GM23338 (cell line): ENCODE measurements at regions not wholly inside any gene's neighbourhood (a gene's known extent, or its start where the extent isn't known, plus 50 kb on each side); places are given as distances from the start of the nearest gene placed in this dataset.

Experiments used
- ATAC-seq: fragments of 200-7000 bp; cut with Tn5 transposase; 3 replicates; pipeline ENCODE4 v1.9.1; 2020
- DNase-seq: peaks from one replicate; pipeline ENCODE4 v3.0.0-alpha.2; 2015; ENCODE audit warnings: low spot score
- H2AFZ ChIP-seq: fragments of 200-600 bp; sonication (generic); 2 replicates; pipeline ENCODE4 v1.8.0; 2016; ENCODE audit warnings: antibody characterized with exemption, mild to moderate bottlenecking, moderate library complexity
- H3F3A ChIP-seq: fragments of 200-600 bp; sonication (generic); replicated peaks from 2 replicates; pipeline ENCODE4 v1.8.0; 2017; ENCODE audit warnings: antibody characterized with exemption, mixed run types, low read depth
- H3K27ac ChIP-seq: fragments of 200-600 bp; sonication (generic); 2 replicates; pipeline ENCODE4 v1.6.1; 2016; ENCODE audit warnings: low read depth
- H3K27me3 ChIP-seq: fragments of 200-600 bp; sonication (generic); 2 replicates; pipeline ENCODE4 v1.8.0; 2016; ENCODE audit warnings: mild to moderate bottlenecking, mixed run types, moderate library complexity; ENCODE audit not compliant: insufficient read depth
- H3K36me3 ChIP-seq: fragments of 200-600 bp; sonication (generic); 2 replicates; pipeline ENCODE4 v1.8.0; 2016; ENCODE audit warnings: mild to moderate bottlenecking; ENCODE audit not compliant: insufficient read depth
- H3K4me1 ChIP-seq: fragments of 200-600 bp; sonication (generic); 2 replicates; pipeline ENCODE4 v1.8.0; 2016; ENCODE audit warnings: mild to moderate bottlenecking, moderate library complexity; ENCODE audit not compliant: insufficient read depth
- H3K4me2 ChIP-seq: fragments of 200-600 bp; sonication (generic); 2 replicates; pipeline ENCODE4 v1.7.1; 2017; ENCODE audit warnings: mixed run types
- H3K4me3 ChIP-seq: fragments of 200-600 bp; sonication (generic); 2 replicates; pipeline ENCODE4 v1.6.1; 2016; ENCODE audit warnings: mixed run types
- H3K79me2 ChIP-seq: fragments of 200-600 bp; sonication (generic); replicated peaks from 2 replicates; pipeline ENCODE4 v1.8.0; 2017; ENCODE audit warnings: mild to moderate bottlenecking; ENCODE audit not compliant: insufficient read depth
- H3K9me2 ChIP-seq: fragments of 200-600 bp; sonication (generic); 2 replicates; pipeline ENCODE4 v1.8.0; 2017; ENCODE audit not compliant: insufficient read depth
- H4K20me1 ChIP-seq: fragments of 200-600 bp; sonication (generic); replicated peaks from 2 replicates; pipeline ENCODE4 v1.8.0; 2017; ENCODE audit warnings: mild to moderate bottlenecking; ENCODE audit not compliant: insufficient read depth
- H3K27ac Mint-ChIP-seq: 2 replicates; pipeline ENCODE4 v1.8.0; 2020; ENCODE audit warnings: inconsistent platforms, mild to moderate bottlenecking, moderate library complexity, mixed read lengths
- H3K27me3 Mint-ChIP-seq: 3 replicates; pipeline ENCODE4 v1.8.0; 2022; ENCODE audit warnings: low read depth, mild to moderate bottlenecking, moderate library complexity, mixed read lengths, inconsistent platforms; ENCODE audit not compliant: insufficient read depth, poor library complexity
- H3K36me3 Mint-ChIP-seq: 3 replicates; pipeline ENCODE4 v1.8.0; 2021; ENCODE audit warnings: low read depth, mild to moderate bottlenecking, inconsistent platforms, moderate library complexity, mixed read lengths
- H3K4me1 Mint-ChIP-seq: 3 replicates; pipeline ENCODE4 v1.8.0; 2020; ENCODE audit warnings: mild to moderate bottlenecking, inconsistent platforms, mixed read lengths
- H3K4me3 Mint-ChIP-seq: 3 replicates; pipeline ENCODE4 v1.8.0; 2021; ENCODE audit warnings: moderate library complexity, mild to moderate bottlenecking, inconsistent platforms, mixed read lengths
- H3K9me3 Mint-ChIP-seq: 3 replicates; pipeline ENCODE4 v1.8.0; 2020; ENCODE audit warnings: moderate library complexity, mild to moderate bottlenecking, inconsistent platforms, mixed read lengths
- CTCF ChIP-seq, 2 experiments: fragments of 200-600 bp in 1 of 2; sonication (generic) in 1 of 2; conservative IDR thresholded peaks; 2 replicates each; pipeline versions ENCODE4 v1.5.1 to v1.6.1; 2016 to 2017; ENCODE audit warnings: antibody characterized with exemption in 2 of 2, low read depth in 2 of 2, mild to moderate bottlenecking in 2 of 2, moderate library complexity in 1 of 2
- EZH2 ChIP-seq: fragments of 200-600 bp; sonication (generic); IDR thresholded peaks from one replicate; pipeline ENCODE4 v1.8.0; 2017; ENCODE audit warnings: antibody characterized with exemption, mild to moderate bottlenecking, low read depth; ENCODE audit not compliant: unreplicated experiment
- EZH2phosphoT487 ChIP-seq: fragments of 200-600 bp; sonication (generic); IDR thresholded peaks from one replicate; pipeline ENCODE4 v1.8.1; 2018; ENCODE audit warnings: antibody characterized with exemption; ENCODE audit not compliant: unreplicated experiment
- JUNB ChIP-seq: IDR thresholded peaks from one replicate; pipeline ENCODE4 v1.6.1; 2016; ENCODE audit warnings: antibody characterized with exemption; ENCODE audit not compliant: unreplicated experiment
- STAT1 ChIP-seq: IDR thresholded peaks from one replicate; pipeline ENCODE4 v1.6.1; 2016; ENCODE audit warnings: antibody characterized with exemption; ENCODE audit not compliant: unreplicated experiment
- ZNF114 ChIP-seq: fragments of 250-450 bp; sonication (Bioruptor Pico); IDR thresholded peaks from 2 replicates; pipeline ENCODE4 v1.5.0; 2020; ENCODE audit warnings: mild to moderate bottlenecking, moderate library complexity
- ZNF331 ChIP-seq: fragments of 250-450 bp; sonication (Bioruptor Pico); IDR thresholded peaks from 2 replicates; pipeline ENCODE4 v1.5.0; 2020; ENCODE audit warnings: low read depth, mild to moderate bottlenecking, moderate library complexity
- TF ChIP-seq, protein P1 (sequence below): fragments of 250-450 bp; sonication (Bioruptor Pico); IDR thresholded peaks from 2 replicates; pipeline ENCODE4 v1.5.0; 2020; ENCODE audit warnings: mild to moderate bottlenecking, moderate library complexity

DNA sequence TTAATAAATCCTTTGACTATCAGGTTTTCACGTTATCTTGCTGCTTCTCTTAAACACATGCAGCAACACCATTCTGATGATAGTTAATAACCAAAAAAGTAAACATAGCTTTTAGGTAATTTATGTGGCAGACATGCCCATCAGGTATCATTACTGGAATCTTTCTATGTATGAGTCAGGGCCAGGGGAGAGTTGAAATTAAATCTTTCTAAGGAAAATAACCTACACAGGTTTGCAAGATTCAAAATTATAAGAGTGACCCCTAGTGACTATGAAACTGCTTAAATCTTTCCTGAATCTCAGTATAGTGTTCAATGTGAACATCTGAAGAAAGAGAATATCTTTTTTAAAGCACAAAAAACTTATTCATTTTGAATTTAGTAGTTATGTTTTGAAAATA, 666.6 kb downstream of the CDH11 start (continued):
- TF ChIP-seq ZNF331 (CRISPR knock-in tag) (no peak), EZH2phosphoT487 (no peak), ZNF114 (CRISPR knock-in tag) (no peak)

GRCh38 chr16:64453646-64454045, 668.2 kb downstream of the CDH11 start:
- H4K20me1 ChIP-seq = no peaks in the 10 kb centered on the region
- H3K79me2 ChIP-seq = no peaks in the 10 kb centered on the region
- no peaks in the 10 kb centered on the region for H3F3A ChIP-seq
- no peak overlapping the region for H3K27ac Mint-ChIP-seq
- no peak for DNase-seq
- no peak overlapping the region for H3K4me2 ChIP-seq
- no peak overlapping the region for H2AFZ ChIP-seq
- TF ChIP-seq CTCF (conservative IDR thresholded peaks at IDR 0.05; ENCODE audit: low read depth in 2 of 2) (no peak), ZNF331 (CRISPR knock-in tag) (no peak), STAT1 (no peak), JUNB (no peak), EZH2 (no peak), EZH2phosphoT487 (no peak)
- TF ChIP-seq, protein P1, sequence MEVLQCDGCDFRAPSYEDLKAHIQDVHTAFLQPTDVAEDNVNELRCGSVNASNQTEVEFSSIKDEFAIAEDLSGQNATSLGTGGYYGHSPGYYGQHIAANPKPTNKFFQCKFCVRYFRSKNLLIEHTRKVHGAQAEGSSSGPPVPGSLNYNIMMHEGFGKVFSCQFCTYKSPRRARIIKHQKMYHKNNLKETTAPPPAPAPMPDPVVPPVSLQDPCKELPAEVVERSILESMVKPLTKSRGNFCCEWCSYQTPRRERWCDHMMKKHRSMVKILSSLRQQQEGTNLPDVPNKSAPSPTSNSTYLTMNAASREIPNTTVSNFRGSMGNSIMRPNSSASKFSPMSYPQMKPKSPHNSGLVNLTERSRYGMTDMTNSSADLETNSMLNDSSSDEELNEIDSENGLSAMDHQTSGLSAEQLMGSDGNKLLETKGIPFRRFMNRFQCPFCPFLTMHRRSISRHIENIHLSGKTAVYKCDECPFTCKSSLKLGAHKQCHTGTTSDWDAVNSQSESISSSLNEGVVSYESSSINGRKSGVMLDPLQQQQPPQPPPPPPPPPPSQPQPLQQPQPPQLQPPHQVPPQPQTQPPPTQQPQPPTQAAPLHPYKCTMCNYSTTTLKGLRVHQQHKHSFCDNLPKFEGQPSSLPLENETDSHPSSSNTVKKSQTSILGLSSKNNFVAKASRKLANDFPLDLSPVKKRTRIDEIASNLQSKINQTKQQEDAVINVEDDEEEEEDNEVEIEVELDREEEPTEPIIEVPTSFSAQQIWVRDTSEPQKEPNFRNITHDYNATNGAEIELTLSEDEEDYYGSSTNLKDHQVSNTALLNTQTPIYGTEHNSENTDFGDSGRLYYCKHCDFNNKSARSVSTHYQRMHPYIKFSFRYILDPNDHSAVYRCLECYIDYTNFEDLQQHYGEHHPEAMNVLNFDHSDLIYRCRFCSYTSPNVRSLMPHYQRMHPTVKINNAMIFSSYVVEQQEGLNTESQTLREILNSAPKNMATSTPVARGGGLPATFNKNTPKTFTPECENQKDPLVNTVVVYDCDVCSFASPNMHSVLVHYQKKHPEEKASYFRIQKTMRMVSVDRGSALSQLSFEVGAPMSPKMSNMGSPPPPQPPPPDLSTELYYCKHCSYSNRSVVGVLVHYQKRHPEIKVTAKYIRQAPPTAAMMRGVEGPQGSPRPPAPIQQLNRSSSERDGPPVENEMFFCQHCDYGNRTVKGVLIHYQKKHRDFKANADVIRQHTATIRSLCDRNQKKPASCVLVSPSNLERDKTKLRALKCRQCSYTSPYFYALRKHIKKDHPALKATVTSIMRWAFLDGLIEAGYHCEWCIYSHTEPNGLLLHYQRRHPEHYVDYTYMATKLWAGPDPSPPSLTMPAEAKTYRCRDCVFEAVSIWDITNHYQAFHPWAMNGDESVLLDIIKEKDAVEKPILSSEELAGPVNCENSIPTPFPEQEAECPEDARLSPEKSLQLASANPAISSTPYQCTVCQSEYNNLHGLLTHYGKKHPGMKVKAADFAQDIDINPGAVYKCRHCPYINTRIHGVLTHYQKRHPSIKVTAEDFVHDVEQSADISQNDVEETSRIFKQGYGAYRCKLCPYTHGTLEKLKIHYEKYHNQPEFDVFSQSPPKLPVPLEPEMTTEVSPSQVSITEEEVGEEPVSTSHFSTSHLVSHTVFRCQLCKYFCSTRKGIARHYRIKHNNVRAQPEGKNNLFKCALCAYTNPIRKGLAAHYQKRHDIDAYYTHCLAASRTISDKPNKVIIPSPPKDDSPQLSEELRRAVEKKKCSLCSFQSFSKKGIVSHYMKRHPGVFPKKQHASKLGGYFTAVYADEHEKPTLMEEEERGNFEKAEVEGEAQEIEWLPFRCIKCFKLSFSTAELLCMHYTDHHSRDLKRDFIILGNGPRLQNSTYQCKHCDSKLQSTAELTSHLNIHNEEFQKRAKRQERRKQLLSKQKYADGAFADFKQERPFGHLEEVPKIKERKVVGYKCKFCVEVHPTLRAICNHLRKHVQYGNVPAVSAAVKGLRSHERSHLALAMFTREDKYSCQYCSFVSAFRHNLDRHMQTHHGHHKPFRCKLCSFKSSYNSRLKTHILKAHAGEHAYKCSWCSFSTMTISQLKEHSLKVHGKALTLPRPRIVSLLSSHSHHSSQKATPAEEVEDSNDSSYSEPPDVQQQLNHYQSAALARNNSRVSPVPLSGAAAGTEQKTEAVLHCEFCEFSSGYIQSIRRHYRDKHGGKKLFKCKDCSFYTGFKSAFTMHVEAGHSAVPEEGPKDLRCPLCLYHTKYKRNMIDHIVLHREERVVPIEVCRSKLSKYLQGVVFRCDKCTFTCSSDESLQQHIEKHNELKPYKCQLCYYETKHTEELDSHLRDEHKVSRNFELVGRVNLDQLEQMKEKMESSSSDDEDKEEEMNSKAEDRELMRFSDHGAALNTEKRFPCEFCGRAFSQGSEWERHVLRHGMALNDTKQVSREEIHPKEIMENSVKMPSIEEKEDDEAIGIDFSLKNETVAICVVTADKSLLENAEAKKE = no peak
- no peaks in the 10 kb centered on the region for H3K9me3 Mint-ChIP-seq
- no peak overlapping the region for H3K27ac ChIP-seq
- H3K27me3 Mint-ChIP-seq = no peaks in the 10 kb centered on the region
- no peaks in the 10 kb centered on the region for H3K27me3 ChIP-seq
- no peak overlapping the region for H3K4me3 ChIP-seq
- H3K9me2 ChIP-seq = no peaks in the 10 kb centered on the region
- no peak for ATAC-seq
- no peaks in the 10 kb centered on the region for H3K36me3 ChIP-seq
- H3K4me3 Mint-ChIP-seq = no peak overlapping the region
- no peaks in the 10 kb centered on the region for H3K36me3 Mint-ChIP-seq
- H3K4me1 ChIP-seq = no peaks in the 10 kb centered on the region
- peaks cover 17% of the 10 kb centered on the region; the same call in 2 of the 3 replicates for H3K4me1 Mint-ChIP-seq
